ENCODE measurements at regions not wholly inside any gene's neighbourhood (a gene's known extent, or its start where the extent isn't known, plus 50 kb on each side); places are given as distances from the start of the nearest gene placed in this dataset.

- TF ChIP-seq FOXJ3 (CRISPR knock-in tag; IDR thresholded peaks at IDR 0.05; ENCODE audit: borderline replicate concordance) = no peak
- TF ChIP-seq ZNF790 (CRISPR knock-in tag; IDR thresholded peaks at IDR 0.05; ENCODE audit: borderline replicate concordance) = no peak
- no peak for TF ChIP-seq CTCF (CRISPR knock-in tag; IDR thresholded peaks at IDR 0.05)
- no peak for TF ChIP-seq KDM1A (CRISPR knock-in tag; IDR thresholded peaks at IDR 0.05)
- no peak for TF ChIP-seq ZFX (CRISPR knock-in tag; IDR thresholded peaks at IDR 0.05; ENCODE audit: low read depth)
- TF ChIP-seq CREM (IDR thresholded peaks at IDR 0.05) = no peak
- no peak for TF ChIP-seq CREM (CRISPR knock-in tag; IDR thresholded peaks at IDR 0.05)
- TF ChIP-seq LCORL (IDR thresholded peaks at IDR 0.05) = no peak
- no peak for TF ChIP-seq LCORL (CRISPR knock-in tag; IDR thresholded peaks at IDR 0.05)
- no peak for TF ChIP-seq PRDM10 (CRISPR knock-in tag; IDR thresholded peaks at IDR 0.05; ENCODE audit: low read depth)
These were observed 627.9 kb upstream of the MGMT start for GRCh38 chr10:128839134-128839533.

Measured in HepG2 (cell line).